ENCODE measurements at regions not wholly inside any gene's neighbourhood (a gene's known extent, or its start where the extent isn't known, plus 50 kb on each side); places are given as distances from the start of the nearest gene placed in this dataset.
"Not testable (repeated sequence)": the region's sequence is repeated elsewhere in the genome, so short reads cannot be mapped to it uniquely, and the experiment has no call there.

GRCh38 chr2:114066186-114066747 lies 176.4 kb downstream of the ACTR3 start:
- no peak for DNase-seq

GRCh38 chr2:114068438-114068837 lies 178.5 kb downstream of the ACTR3 start:
- DNase-seq = peak; percentile 22

GRCh38 chr2:114076961-114077360 lies 187.1 kb downstream of the ACTR3 start:
- no peak for DNase-seq

- DNase-seq = no peak
These were observed 189.6 kb downstream of the ACTR3 start for GRCh38 chr2:114079366-114080004.

- DNase-seq = no peak
These were observed 193.0 kb downstream of the ACTR3 start for GRCh38 chr2:114082731-114083433.

GRCh38 chr2:114083717-114084387 lies 194.0 kb downstream of the ACTR3 start:
- no peak for DNase-seq

GRCh38 chr2:114085238-114085637 lies 195.3 kb downstream of the ACTR3 start:
- no peak for DNase-seq

- no peak for DNase-seq
These were observed 196.1 kb downstream of the ACTR3 start for GRCh38 chr2:114085992-114086391.

- DNase-seq = no peak
These were observed 199.9 kb downstream of the ACTR3 start for GRCh38 chr2:114089636-114090319.

GRCh38 chr2:114091010-114091409 lies 201.1 kb downstream of the ACTR3 start:
- no peak for DNase-seq

- no peak for DNase-seq
These were observed 218.4 kb downstream of the ACTR3 start for GRCh38 chr2:114108249-114108648.

GRCh38 chr2:114108824-114109416 lies 219.0 kb downstream of the ACTR3 start:
- no peak for DNase-seq

GRCh38 chr2:114111329-114111728 lies 221.4 kb downstream of the ACTR3 start:
- no peak for DNase-seq

GRCh38 chr2:114113518-114113917 lies 223.6 kb downstream of the ACTR3 start:
- no peak for DNase-seq

GRCh38 chr2:114118088-114118487 lies 228.2 kb downstream of the ACTR3 start:
- DNase-seq = no peak

GRCh38 chr2:114119862-114120261 lies 230.0 kb downstream of the ACTR3 start:
- DNase-seq = no peak

GRCh38 chr2:114122930-114123329 lies 233.0 kb downstream of the ACTR3 start:
- DNase-seq = peak; percentile 43

GRCh38 chr2:114123925-114124324 lies 234.0 kb downstream of the ACTR3 start:
- no peak for DNase-seq

GRCh38 chr2:114127372-114127771 lies 237.5 kb downstream of the ACTR3 start:
- no peak for DNase-seq

GRCh38 chr2:114128263-114128662 lies 238.4 kb downstream of the ACTR3 start:
- no peak for DNase-seq

GRCh38 chr2:114128725-114129124 lies 238.8 kb downstream of the ACTR3 start:
- DNase-seq = no peak

- not testable (repeated sequence) for DNase-seq
These were observed 242.2 kb downstream of the ACTR3 start for GRCh38 chr2:114132050-114132449.

- DNase-seq = no peak
These were observed 244.3 kb downstream of the ACTR3 start for GRCh38 chr2:114134146-114134545.

All from OCI-M1 (cell line).